Neural cell (in vitro differentiated cells): ENCODE measurements at regions not wholly inside any gene's neighbourhood (a gene's known extent, or its start where the extent isn't known, plus 50 kb on each side); places are given as distances from the start of the nearest gene placed in this dataset.

ENCODE experiments used
- H2AFZ ChIP-seq: fragments of 200-600, 300-800 bp; sonication (generic), shearing (Covaris generic); 2 replicates; pipeline ENCODE4 v1.6.0; 2014; ENCODE audit warnings: low read depth, mild to moderate bottlenecking, antibody characterized with exemption, low read length, moderate library complexity
- H3F3A ChIP-seq: fragments of 200-600 bp; shearing (Covaris generic); 2 replicates; pipeline ENCODE4 v1.6.1; 2016; ENCODE audit warnings: mild to moderate bottlenecking, moderate library complexity, mixed read lengths, antibody characterized with exemption, low read length; ENCODE audit not compliant: insufficient read depth, poor library complexity, severe bottlenecking
- H3K27ac ChIP-seq: fragments of 200-600, 300-800 bp; sonication (generic), shearing (Covaris generic); 2 replicates; pipeline ENCODE4 v1.5.1; 2014; ENCODE audit warnings: mild to moderate bottlenecking, low read length, moderate library complexity
- H3K27me3 ChIP-seq: fragments of 300-800, 200-600 bp; sonication (generic), shearing (Covaris generic); 2 replicates; pipeline ENCODE4 v1.6.0; 2014; ENCODE audit warnings: mild to moderate bottlenecking, low read depth, low read length, moderate library complexity; ENCODE audit not compliant: insufficient read depth
- H3K36me3 ChIP-seq: fragments of 300-800, 200-600 bp; sonication (generic), shearing (Covaris generic); 2 replicates; pipeline ENCODE4 v1.5.1; 2014; ENCODE audit warnings: mild to moderate bottlenecking, antibody characterized with exemption, low read length, moderate library complexity; ENCODE audit not compliant: insufficient read depth
- H3K4me2 ChIP-seq: fragments of 300-800, 200-600 bp; sonication (generic), shearing (Covaris generic); 2 replicates; pipeline ENCODE4 v1.6.0; 2014; ENCODE audit warnings: mild to moderate bottlenecking, low read length
- H3K4me3 ChIP-seq: fragments of 300-800, 200-600 bp; sonication (generic), shearing (Covaris generic); 2 replicates; pipeline ENCODE4 v1.5.1; 2014; ENCODE audit warnings: mild to moderate bottlenecking, low read length, moderate library complexity
- H3K79me2 ChIP-seq: fragments of 200-600 bp; shearing (Covaris generic); replicated peaks from 2 replicates; pipeline ENCODE4 v1.6.0; 2014; ENCODE audit warnings: mild to moderate bottlenecking, low read length, moderate library complexity; ENCODE audit not compliant: insufficient read depth
- H3K9ac ChIP-seq: fragments of 300-800, 200-600 bp; sonication (generic), shearing (Covaris generic); 2 replicates; pipeline ENCODE4 v1.6.1; 2016; ENCODE audit warnings: mild to moderate bottlenecking, low read length, mixed read lengths
- H3K9me2 ChIP-seq: fragments of 200-600 bp; shearing (Covaris generic); 2 replicates; pipeline ENCODE4 v1.6.1; 2016; ENCODE audit warnings: mild to moderate bottlenecking, low read length, mixed read lengths; ENCODE audit not compliant: insufficient read depth
- H3K9me3 ChIP-seq: fragments of 200-600, 300-800 bp; sonication (generic), shearing (Covaris generic); 2 replicates; pipeline ENCODE4 v1.6.1; 2016; ENCODE audit warnings: mild to moderate bottlenecking, mixed run types, low read length, moderate library complexity, mixed read lengths
- H4K20me1 ChIP-seq: fragments of 200-600 bp; shearing (Covaris generic); 2 replicates; pipeline ENCODE4 v1.6.1; 2016; ENCODE audit warnings: mild to moderate bottlenecking, mixed run types; ENCODE audit not compliant: insufficient read depth
- CTCF ChIP-seq: fragments of 450-650 bp; IDR thresholded peaks from 2 replicates; pipeline ENCODE4 v1.5.1; 2014; ENCODE audit warnings: antibody characterized with exemption, mild to moderate bottlenecking, moderate library complexity; ENCODE audit not compliant: poor library complexity, severe bottlenecking
- EP300 ChIP-seq: fragments of 450-650 bp; conservative IDR thresholded peaks from 2 replicates; pipeline ENCODE4 v1.6.1; 2014; ENCODE audit warnings: antibody characterized with exemption, mild to moderate bottlenecking, moderate library complexity; ENCODE audit not compliant: poor library complexity, severe bottlenecking
- EZH2 ChIP-seq: fragments of 200-600, 300-800 bp; shearing (Covaris generic), sonication (generic); IDR thresholded peaks from 2 replicates; pipeline ENCODE4 v1.6.1; 2014; ENCODE audit warnings: antibody characterized with exemption, low read length, borderline replicate concordance, mild to moderate bottlenecking; ENCODE audit not compliant: insufficient read depth, poor library complexity, severe bottlenecking
- MXI1 ChIP-seq: fragments of 450-650 bp; conservative IDR thresholded peaks from 2 replicates; pipeline ENCODE4 v1.6.1; 2014; ENCODE audit warnings: antibody characterized with exemption, mild to moderate bottlenecking; ENCODE audit not compliant: poor library complexity, severe bottlenecking
- POLR2AphosphoS5 ChIP-seq: IDR thresholded peaks from 2 replicates; pipeline ENCODE4 v1.6.1; 2012
- RAD21 ChIP-seq: fragments of 450-650 bp; conservative IDR thresholded peaks from 2 replicates; pipeline ENCODE4 v1.6.1; 2014; ENCODE audit warnings: antibody characterized with exemption, mild to moderate bottlenecking, moderate library complexity
- REST ChIP-seq: IDR thresholded peaks from 2 replicates; pipeline ENCODE4 v1.6.1; 2012; ENCODE audit warnings: borderline replicate concordance
- SMC3 ChIP-seq: fragments of 450-650 bp; conservative IDR thresholded peaks from 2 replicates; pipeline ENCODE4 v1.6.1; 2014; ENCODE audit warnings: antibody characterized with exemption, mild to moderate bottlenecking, moderate library complexity; ENCODE audit not compliant: poor library complexity
- TAF1 ChIP-seq: IDR thresholded peaks from 2 replicates; pipeline ENCODE4 v1.6.1; 2012; ENCODE audit warnings: low read depth

- Histone ChIP-seq H3K9ac (no peak overlapping the region), H3K9me2 (no peaks in the 10 kb centered on the region), H3K4me2 (no peak overlapping the region), H3K27me3 (no peaks in the 10 kb centered on the region), H3K4me3 (peak overlapping the region; percentile 0), H3K9me3 (no peaks in the 10 kb centered on the region), H4K20me1 (no peaks in the 10 kb centered on the region), H3K27ac (no peak overlapping the region), H3F3A (no peaks in the 10 kb centered on the region), H2AFZ (no peak overlapping the region), H3K36me3 (no peaks in the 10 kb centered on the region), H3K79me2 (no peaks in the 10 kb centered on the region)
- TF ChIP-seq RAD21 (no peak), POLR2AphosphoS5 (no peak), EZH2 (no peak), MXI1 (peak; percentile 25)
These were observed 167.1 kb downstream of the C11orf91 start for GRCh38 chr11:33533386-33534052.

DNA sequence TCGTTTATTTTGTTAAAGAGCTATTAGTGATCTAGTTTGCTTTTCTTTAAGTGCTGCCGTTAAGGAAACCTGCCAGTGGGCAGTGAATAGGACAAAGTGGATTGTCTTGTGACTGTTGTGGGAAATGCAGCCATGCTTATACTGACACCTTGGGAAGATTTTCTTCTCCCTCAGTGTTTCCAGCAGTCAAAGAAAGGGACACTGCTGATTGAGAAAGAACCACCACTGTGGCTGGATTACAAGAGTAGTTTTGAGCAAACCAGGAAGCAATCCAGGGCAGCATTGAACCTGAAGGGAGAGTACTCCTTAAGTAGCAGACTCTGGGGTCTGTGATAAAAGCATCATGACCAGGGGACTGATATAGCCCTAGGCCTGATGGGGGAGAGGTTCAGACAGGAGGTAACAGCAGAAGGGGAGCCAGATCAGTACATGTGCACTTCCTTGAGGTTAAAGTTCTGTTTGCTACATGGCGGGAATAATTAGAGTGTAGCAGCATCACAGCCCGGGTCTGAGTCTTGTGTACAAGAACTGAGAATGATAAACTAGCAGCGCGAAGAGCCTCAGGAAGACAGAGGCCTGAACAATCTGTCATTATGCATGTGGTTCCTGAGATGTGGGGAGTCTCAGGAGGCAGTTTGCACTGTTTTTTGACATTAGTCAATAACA lies 167.8 kb downstream of the C11orf91 start:
- H3K4me2 ChIP-seq, result no peak overlapping the region
- H3K27ac ChIP-seq, result peak overlapping the region; percentile 4
- H3K4me3 ChIP-seq, result peak overlapping the region; percentile 0
- no peaks in the 10 kb centered on the region for H3K36me3 ChIP-seq
- no peak overlapping the region for H2AFZ ChIP-seq
- no peaks in the 10 kb centered on the region for H3K9me3 ChIP-seq
- no peak overlapping the region for H3K9ac ChIP-seq
- H3K79me2 ChIP-seq, result no peaks in the 10 kb centered on the region
- H4K20me1 ChIP-seq, result no peaks in the 10 kb centered on the region
- TF ChIP-seq POLR2AphosphoS5, result peak; percentile 37
- no peak for TF ChIP-seq SMC3
- TF ChIP-seq TAF1, result no peak
- no peak for TF ChIP-seq EP300
- no peak for TF ChIP-seq REST
- TF ChIP-seq RAD21, result peak; percentile 15
- TF ChIP-seq MXI1, result peak; percentile 12
- H3K27me3 ChIP-seq, result no peaks in the 10 kb centered on the region
- H3F3A ChIP-seq, result no peaks in the 10 kb centered on the region
- no peaks in the 10 kb centered on the region for H3K9me2 ChIP-seq

GRCh38 chr11:33532257-33532656 lies 168.4 kb downstream of the C11orf91 start:
- Histone ChIP-seq H3F3A (no peaks in the 10 kb centered on the region), H3K9ac (no peak overlapping the region), H3K4me2 (no peak overlapping the region), H3K9me3 (no peaks in the 10 kb centered on the region), H3K27me3 (no peaks in the 10 kb centered on the region), H3K36me3 (no peaks in the 10 kb centered on the region), H4K20me1 (no peaks in the 10 kb centered on the region), H3K79me2 (no peaks in the 10 kb centered on the region), H2AFZ (no peak overlapping the region), H3K4me3 (no peak overlapping the region), H3K9me2 (no peaks in the 10 kb centered on the region), H3K27ac (no peak overlapping the region)
- no peak for TF ChIP-seq SMC3
- TF ChIP-seq MXI1, result no peak
- TF ChIP-seq CTCF, result no peak
- TF ChIP-seq EZH2, result no peak
